Kidney epithelial cell (primary cell): ENCODE measurements at regions not wholly inside any gene's neighbourhood (a gene's known extent, or its start where the extent isn't known, plus 50 kb on each side); places are given as distances from the start of the nearest gene placed in this dataset.

ENCODE experiments used
- DNase-seq: peaks from one replicate; pipeline ENCODE4 v3.0.0-alpha.2; 2010; ENCODE audit warnings: low read depth
- H3K27me3 ChIP-seq: 2 replicates; pipeline ENCODE4 v1.6.0; 2011; ENCODE audit warnings: low read length; ENCODE audit not compliant: control insufficient read depth, insufficient read depth
- H3K36me3 ChIP-seq: 2 replicates; pipeline ENCODE4 v1.5.1; 2011; ENCODE audit warnings: low read length; ENCODE audit not compliant: control insufficient read depth, insufficient read depth
- H3K4me3 ChIP-seq: 2 replicates; pipeline ENCODE4 v1.5.1; 2011; ENCODE audit warnings: low read depth, mild to moderate bottlenecking, control low read depth, low read length
- CTCF ChIP-seq: IDR thresholded peaks from 2 replicates; pipeline ENCODE4 v1.5.1; 2011; ENCODE audit warnings: mild to moderate bottlenecking, moderate library complexity, low read length, control low read depth, inconsistent platforms; ENCODE audit not compliant: insufficient read depth, poor library complexity, severe bottlenecking

DNA sequence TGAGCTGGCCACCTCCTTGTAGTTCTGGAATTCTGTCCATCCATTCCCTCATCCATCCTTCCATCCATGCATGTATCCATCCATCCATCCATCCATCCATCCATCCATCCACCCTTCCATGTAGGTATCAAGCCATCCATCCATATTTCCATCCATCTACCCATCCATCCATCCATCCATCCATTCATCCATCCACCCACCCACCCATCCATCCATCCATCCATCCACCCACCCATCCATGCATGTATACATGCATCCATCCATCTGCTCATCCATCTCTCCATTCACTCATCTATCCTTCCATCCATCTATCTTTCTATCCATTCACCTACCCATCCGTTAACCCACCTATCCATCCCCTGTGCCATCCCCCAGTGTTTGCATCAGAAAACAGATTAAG is 153.6 kb upstream of the STX18 start:
- H3K36me3 ChIP-seq = no peaks in the 10 kb centered on the region
- no peak for DNase-seq
- H3K27me3 ChIP-seq = no peaks in the 10 kb centered on the region
- no peak overlapping the region for H3K4me3 ChIP-seq
- TF ChIP-seq CTCF = no peak

- no peak for DNase-seq
- TF ChIP-seq CTCF = no peak
- H3K36me3 ChIP-seq = no peaks in the 10 kb centered on the region
- no peak overlapping the region for H3K4me3 ChIP-seq
- no peaks in the 10 kb centered on the region for H3K27me3 ChIP-seq
Measured at GRCh38 chr4:4694827-4695226, 153.0 kb upstream of the STX18 start.

DNA sequence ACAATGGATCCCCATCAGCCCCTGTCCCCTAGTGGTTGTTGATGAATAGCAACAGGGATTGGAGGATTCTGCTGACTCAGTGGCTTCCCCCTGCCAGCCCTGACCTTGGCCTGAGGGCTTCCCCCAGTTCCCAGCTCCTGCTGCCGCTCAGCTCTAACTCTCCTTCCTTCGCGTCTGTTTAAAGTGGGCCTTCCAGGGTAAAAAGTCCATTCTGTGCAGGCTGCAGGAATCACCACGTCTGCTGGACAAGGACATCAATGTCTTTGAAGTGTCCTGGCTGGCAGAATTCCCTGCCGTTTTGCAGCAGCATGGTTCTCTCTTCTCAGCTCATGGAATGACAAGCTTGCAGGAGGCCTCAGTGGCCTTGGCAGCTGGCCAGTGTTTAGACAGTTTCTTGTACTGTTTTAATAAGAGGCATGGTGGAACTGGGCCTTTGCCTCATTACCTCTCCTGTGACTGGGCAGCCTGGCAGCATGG is 152.5 kb upstream of the STX18 start:
- no peak for DNase-seq
- H3K27me3 ChIP-seq = no peaks in the 10 kb centered on the region
- H3K36me3 ChIP-seq = no peaks in the 10 kb centered on the region
- no peak overlapping the region for H3K4me3 ChIP-seq
- TF ChIP-seq CTCF = peak; percentile 29

GRCh38 chr4:4693755-4694295 is 152.0 kb upstream of the STX18 start:
- no peak overlapping the region for H3K4me3 ChIP-seq
- DNase-seq = no peak
- TF ChIP-seq CTCF = no peak

DNA sequence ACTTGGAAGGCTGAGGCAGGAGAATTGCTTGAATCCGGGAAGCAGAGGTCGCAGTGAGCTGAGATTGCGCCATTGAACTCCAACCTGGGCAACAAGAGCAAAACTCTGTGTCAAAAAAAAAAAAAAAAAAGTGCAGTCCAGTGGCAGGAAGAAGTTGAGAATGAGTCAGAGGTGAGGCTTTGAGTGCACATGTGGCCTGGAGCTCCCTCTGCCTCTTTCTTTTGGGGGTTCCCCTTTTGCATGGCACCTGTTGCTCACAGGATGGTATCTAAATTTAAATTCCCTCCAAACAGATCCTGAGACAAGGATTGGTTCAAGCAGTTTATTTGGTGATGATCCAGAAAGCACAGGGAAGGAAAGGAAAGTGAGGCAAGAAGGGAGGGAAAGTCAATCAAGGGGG is 151.4 kb upstream of the STX18 start:
- no peaks in the 10 kb centered on the region for H3K36me3 ChIP-seq
- H3K4me3 ChIP-seq = no peak overlapping the region
- H3K27me3 ChIP-seq = no peaks in the 10 kb centered on the region
- no peak for TF ChIP-seq CTCF
- DNase-seq = no peak

More at GRCh38 chr4:4693755-4694295, 152.0 kb upstream of the STX18 start:
- Histone ChIP-seq H3K27me3 (no peaks in the 10 kb centered on the region), H3K36me3 (no peaks in the 10 kb centered on the region)

- Histone ChIP-seq H3K4me3 (no peak overlapping the region), H3K27me3 (no peaks in the 10 kb centered on the region), H3K36me3 (no peaks in the 10 kb centered on the region)
- no peak for TF ChIP-seq CTCF
- no peak for DNase-seq
Measured at GRCh38 chr4:4690854-4691253, 149.0 kb upstream of the STX18 start.
